MG63 (cell line): ENCODE measurements at regions not wholly inside any gene's neighbourhood (a gene's known extent, or its start where the extent isn't known, plus 50 kb on each side); places are given as distances from the start of the nearest gene placed in this dataset.
A peak's percentile ranks its signal among the peaks of the same experiment; 100 is the strongest.
"Not testable (repeated sequence)": the region's sequence is repeated elsewhere in the genome, so short reads cannot be mapped to it uniquely, and the experiment has no call there.

ENCODE experiments used
- DNase-seq: peaks from one replicate; pipeline ENCODE4 v3.0.0-alpha.2; 2020
- H3K27me3 ChIP-seq: fragments of 250-450 bp; sonication (Bioruptor Pico); 2 replicates; pipeline ENCODE4 v1.5.1; 2020; ENCODE audit warnings: mild to moderate bottlenecking, moderate library complexity
- H3K36me3 ChIP-seq: fragments of 250-450 bp; sonication (Bioruptor Pico); 2 replicates; pipeline ENCODE4 v1.5.1; 2020; ENCODE audit warnings: mild to moderate bottlenecking, moderate library complexity
- H3K4me3 ChIP-seq: fragments of 250-450 bp; sonication (Bioruptor Pico); 2 replicates; pipeline ENCODE4 v1.5.1; 2020; ENCODE audit warnings: mild to moderate bottlenecking, moderate library complexity
- H3K9me3 ChIP-seq: fragments of 250-450 bp; sonication (Bioruptor Pico); 2 replicates; pipeline ENCODE4 v1.5.1; 2020; ENCODE audit warnings: mild to moderate bottlenecking, moderate library complexity

GRCh38 chr2:21194147-21194546 is 70.4 kb downstream of the TDRD15 start:
- no peak for DNase-seq
- H3K27me3 ChIP-seq: 0 out of 2 replicates have a peak, but pooled peaks cover 2% of the 10 kb centered on the region
- H3K36me3 ChIP-seq: no peaks in the 10 kb centered on the region
- H3K4me3 ChIP-seq: no peak overlapping the region
- H3K9me3 ChIP-seq: no peaks in the 10 kb centered on the region

GRCh38 chr2:21194858-21195271 is 71.1 kb downstream of the TDRD15 start:
- no peak for DNase-seq
- H3K36me3 ChIP-seq: no peaks in the 10 kb centered on the region
- 0 out of 2 replicates have a peak, but pooled peaks cover 2% of the 10 kb centered on the region for H3K27me3 ChIP-seq
- H3K4me3 ChIP-seq: no peak overlapping the region
- no peaks in the 10 kb centered on the region for H3K9me3 ChIP-seq

- Histone ChIP-seq H3K27me3 (0 out of 2 replicates have a peak, but pooled peaks cover 2% of the 10 kb centered on the region), H3K4me3 (no peak overlapping the region), H3K9me3 (no peaks in the 10 kb centered on the region), H3K36me3 (no peaks in the 10 kb centered on the region)
- no peak for DNase-seq
Observed at GRCh38 chr2:21195326-21195725, 71.6 kb downstream of the TDRD15 start.

GRCh38 chr2:21198637-21199036 is 74.9 kb downstream of the TDRD15 start:
- Histone ChIP-seq H3K36me3 (no peaks in the 10 kb centered on the region), H3K9me3 (no peaks in the 10 kb centered on the region), H3K4me3 (no peak overlapping the region), H3K27me3 (0 out of 2 replicates have a peak, but pooled peaks cover 2% of the 10 kb centered on the region)
- DNase-seq: no peak

- Histone ChIP-seq H3K4me3 (no peak overlapping the region), H3K27me3 (peaks cover 2% of the 10 kb centered on the region; the same call in 1 of the 2 replicates), H3K9me3 (no peaks in the 10 kb centered on the region), H3K36me3 (no peaks in the 10 kb centered on the region)
- DNase-seq: no peak
Observed at GRCh38 chr2:21203976-21204375, 80.2 kb downstream of the TDRD15 start.

- H3K27me3 ChIP-seq, H3K9me3 ChIP-seq, H3K36me3 ChIP-seq, DNase-seq, H3K4me3 ChIP-seq: not testable (repeated sequence)
Observed at GRCh38 chr2:21214085-21214484, 90.3 kb downstream of the TDRD15 start.

- no peak for DNase-seq
- Histone ChIP-seq H3K4me3 (no peak overlapping the region), H3K9me3 (no peaks in the 10 kb centered on the region), H3K27me3 (no peaks in the 10 kb centered on the region), H3K36me3 (no peaks in the 10 kb centered on the region)
Observed at GRCh38 chr2:21217442-21217841, 93.7 kb downstream of the TDRD15 start.

GRCh38 chr2:21220930-21221329 is 97.2 kb downstream of the TDRD15 start:
- Histone ChIP-seq H3K9me3 (no peaks in the 10 kb centered on the region), H3K4me3 (no peak overlapping the region), H3K36me3 (no peaks in the 10 kb centered on the region), H3K27me3 (no peaks in the 10 kb centered on the region)
- DNase-seq: peak; percentile 21

GRCh38 chr2:21223618-21224017 is 99.8 kb downstream of the TDRD15 start:
- DNase-seq: no peak
- no peak overlapping the region for H3K4me3 ChIP-seq

GRCh38 chr2:21228041-21228895 is 104.5 kb downstream of the TDRD15 start:
- H3K27me3 ChIP-seq: no peaks in the 10 kb centered on the region
- no peaks in the 10 kb centered on the region for H3K36me3 ChIP-seq
- H3K9me3 ChIP-seq: no peaks in the 10 kb centered on the region
- DNase-seq: no peak
- H3K4me3 ChIP-seq: no peak overlapping the region

More at GRCh38 chr2:21223618-21224017, 99.8 kb downstream of the TDRD15 start:
- H3K36me3 ChIP-seq: no peaks in the 10 kb centered on the region
- H3K9me3 ChIP-seq: no peaks in the 10 kb centered on the region
- no peaks in the 10 kb centered on the region for H3K27me3 ChIP-seq

- Histone ChIP-seq H3K36me3 (no peaks in the 10 kb centered on the region), H3K9me3 (no peaks in the 10 kb centered on the region), H3K4me3 (no peak overlapping the region), H3K27me3 (no peaks in the 10 kb centered on the region)
- DNase-seq: no peak
Observed at GRCh38 chr2:21229302-21229701, 105.5 kb downstream of the TDRD15 start.

GRCh38 chr2:21230140-21230539 is 106.4 kb downstream of the TDRD15 start:
- no peaks in the 10 kb centered on the region for H3K9me3 ChIP-seq
- H3K27me3 ChIP-seq: no peaks in the 10 kb centered on the region
- H3K4me3 ChIP-seq: no peak overlapping the region
- no peak for DNase-seq
- no peaks in the 10 kb centered on the region for H3K36me3 ChIP-seq

GRCh38 chr2:21231985-21232384 is 108.2 kb downstream of the TDRD15 start:
- no peaks in the 10 kb centered on the region for H3K9me3 ChIP-seq
- no peak overlapping the region for H3K4me3 ChIP-seq

GRCh38 chr2:21233194-21233593 is 109.4 kb downstream of the TDRD15 start:
- H3K36me3 ChIP-seq: no peaks in the 10 kb centered on the region
- no peaks in the 10 kb centered on the region for H3K9me3 ChIP-seq
- H3K4me3 ChIP-seq: no peak overlapping the region
- H3K27me3 ChIP-seq: no peaks in the 10 kb centered on the region
- no peak for DNase-seq

More at GRCh38 chr2:21231985-21232384, 108.2 kb downstream of the TDRD15 start:
- no peak for DNase-seq
- H3K36me3 ChIP-seq: no peaks in the 10 kb centered on the region
- H3K27me3 ChIP-seq: no peaks in the 10 kb centered on the region

GRCh38 chr2:21234001-21234400 is 110.2 kb downstream of the TDRD15 start:
- H3K9me3 ChIP-seq: no peaks in the 10 kb centered on the region
- H3K27me3 ChIP-seq: no peaks in the 10 kb centered on the region
- H3K4me3 ChIP-seq: no peak overlapping the region
- DNase-seq: no peak
- H3K36me3 ChIP-seq: no peaks in the 10 kb centered on the region

GRCh38 chr2:21234464-21235120 is 110.8 kb downstream of the TDRD15 start:
- Histone ChIP-seq H3K9me3 (no peaks in the 10 kb centered on the region), H3K4me3 (no peak overlapping the region), H3K27me3 (no peaks in the 10 kb centered on the region), H3K36me3 (no peaks in the 10 kb centered on the region)
- no peak for DNase-seq

- not testable (repeated sequence) for DNase-seq, H3K36me3 ChIP-seq, H3K9me3 ChIP-seq, H3K4me3 ChIP-seq, H3K27me3 ChIP-seq
Observed at GRCh38 chr2:21239749-21240148, 116.0 kb downstream of the TDRD15 start.

- Histone ChIP-seq H3K27me3 (no peaks in the 10 kb centered on the region), H3K36me3 (no peaks in the 10 kb centered on the region), H3K9me3 (no peaks in the 10 kb centered on the region), H3K4me3 (no peak overlapping the region)
- DNase-seq: no peak
Observed at GRCh38 chr2:21244161-21244560, 120.4 kb downstream of the TDRD15 start.
